ENCODE measurements at regions not wholly inside any gene's neighbourhood (a gene's known extent, or its start where the extent isn't known, plus 50 kb on each side); places are given as distances from the start of the nearest gene placed in this dataset.
"Not testable (repeated sequence)": the region's sequence is repeated elsewhere in the genome, so short reads cannot be mapped to it uniquely, and the experiment has no call there.

DNA sequence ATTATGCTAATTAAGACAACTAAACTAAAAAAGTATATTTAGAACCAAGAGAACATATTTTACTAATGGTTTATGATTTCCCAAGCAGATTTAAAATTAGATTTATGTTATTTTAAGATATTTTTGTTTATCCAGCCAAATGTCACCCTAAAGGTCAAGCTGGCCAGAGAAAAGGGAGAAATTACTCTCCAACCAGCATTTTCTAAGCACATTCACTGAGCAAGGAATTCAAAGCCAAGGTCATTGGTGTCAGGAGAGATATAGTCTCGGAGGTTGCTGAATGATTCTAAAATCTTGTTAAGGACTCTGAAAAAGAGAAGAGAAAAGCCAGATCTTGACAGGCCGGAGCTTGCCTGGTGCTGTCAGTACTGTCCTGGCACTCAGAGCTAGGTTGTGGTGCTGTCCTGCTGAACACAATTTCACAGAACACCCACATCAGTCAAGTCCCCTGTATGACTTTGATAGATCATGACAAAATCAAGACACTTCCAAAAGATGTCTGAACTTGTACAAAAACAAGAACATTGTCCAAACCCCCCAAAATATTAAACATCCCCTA is 222.3 kb upstream of the SMLR1 start:
- DNase-seq (ENCODE audit: low read depth, low spot score), result no peak

DNA sequence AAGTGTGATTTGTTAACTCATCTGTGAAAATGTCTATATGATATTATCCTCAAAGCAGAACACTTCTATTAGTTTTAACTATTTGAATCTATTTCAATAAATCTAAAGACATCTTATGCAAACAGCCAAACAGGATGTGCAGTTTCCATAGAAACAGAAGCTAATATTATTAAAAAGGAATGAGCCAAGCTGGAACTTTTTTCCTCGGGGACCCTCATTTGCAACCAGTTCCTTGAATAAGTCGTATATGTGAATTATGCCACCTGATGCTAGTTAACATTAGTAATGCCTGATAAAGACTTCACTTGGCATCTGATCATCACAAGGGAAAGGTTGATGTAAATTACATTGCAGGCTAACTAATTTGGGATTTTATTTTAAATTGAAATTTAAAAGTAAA is 216.9 kb upstream of the SMLR1 start:
- Histone ChIP-seq H3K27ac (no peak overlapping the region), H3K9ac (ENCODE audit: insufficient read length) (no peak overlapping the region), H3K9me3 (ENCODE audit: low read depth, low read length) (no peaks in the 10 kb centered on the region), H3K36me3 (ENCODE audit: insufficient read depth, low read length) (no peaks in the 10 kb centered on the region), H3K4me3 (no peak overlapping the region)
- DNase-seq (ENCODE audit: low read depth, low spot score), result no peak
- TF ChIP-seq FOXP2 (optimal IDR thresholded peaks at IDR 0.05; ENCODE audit: control extremely low read depth, extremely low read length, insufficient read depth) (no peak), POLR2AphosphoS5 (IDR thresholded peaks at IDR 0.05; ENCODE audit: borderline replicate concordance, low read depth, low read length) (no peak), EZH2 (IDR thresholded peaks at IDR 0.05) (no peak)

More for the DNA sequence above, 222.3 kb upstream of the SMLR1 start:
- Histone ChIP-seq H3K9me3 (ENCODE audit: low read depth, low read length) (no peaks in the 10 kb centered on the region), H3K36me3 (ENCODE audit: insufficient read depth, low read length) (no peaks in the 10 kb centered on the region), H3K27ac (no peak overlapping the region), H3K9ac (ENCODE audit: insufficient read length) (no peak overlapping the region), H3K4me3 (no peak overlapping the region)
- TF ChIP-seq EZH2 (IDR thresholded peaks at IDR 0.05) (no peak), FOXP2 (optimal IDR thresholded peaks at IDR 0.05; ENCODE audit: control extremely low read depth, extremely low read length, insufficient read depth) (no peak), POLR2AphosphoS5 (IDR thresholded peaks at IDR 0.05; ENCODE audit: borderline replicate concordance, low read depth, low read length) (no peak)

- Histone ChIP-seq H3K9ac (ENCODE audit: insufficient read length) (no peak overlapping the region), H3K9me3 (ENCODE audit: low read depth, low read length) (no peaks in the 10 kb centered on the region), H3K36me3 (ENCODE audit: insufficient read depth, low read length) (no peaks in the 10 kb centered on the region), H3K4me3 (no peak overlapping the region), H3K27ac (no peak overlapping the region)
- no peak for DNase-seq (ENCODE audit: low read depth, low spot score)
- TF ChIP-seq FOXP2 (optimal IDR thresholded peaks at IDR 0.05; ENCODE audit: control extremely low read depth, extremely low read length, insufficient read depth) (no peak), EZH2 (IDR thresholded peaks at IDR 0.05) (no peak), POLR2AphosphoS5 (IDR thresholded peaks at IDR 0.05; ENCODE audit: borderline replicate concordance, low read depth, low read length) (no peak)
Measured at GRCh38 chr6:130611366-130611765, 215.8 kb upstream of the SMLR1 start.

DNA sequence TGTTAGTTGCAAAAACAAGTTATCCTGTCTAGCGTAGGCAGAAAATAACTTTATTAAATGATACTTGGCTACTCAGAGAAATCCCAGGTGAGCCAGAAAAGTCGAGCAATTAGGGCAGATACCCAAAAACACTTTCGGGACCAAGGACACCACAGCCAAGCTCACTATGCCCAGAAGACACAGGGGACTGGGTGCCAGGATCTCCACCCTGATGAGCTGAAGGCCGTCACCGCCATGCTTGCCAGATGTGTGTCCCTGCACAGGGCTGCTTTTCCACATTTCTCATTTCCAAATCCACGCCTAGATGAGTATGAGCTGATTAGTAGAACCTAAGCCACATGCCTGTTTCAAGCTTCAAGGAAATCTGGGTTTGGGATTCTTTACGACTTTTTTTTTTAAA is 214.0 kb upstream of the SMLR1 start:
- H3K36me3 ChIP-seq (ENCODE audit: insufficient read depth, low read length), result no peaks in the 10 kb centered on the region
- no peak for DNase-seq (ENCODE audit: low read depth, low spot score)
- no peak overlapping the region for H3K27ac ChIP-seq
- H3K9ac ChIP-seq (ENCODE audit: insufficient read length), result no peak overlapping the region
- TF ChIP-seq EZH2 (IDR thresholded peaks at IDR 0.05) (no peak), FOXP2 (optimal IDR thresholded peaks at IDR 0.05; ENCODE audit: control extremely low read depth, extremely low read length, insufficient read depth) (no peak), POLR2AphosphoS5 (IDR thresholded peaks at IDR 0.05; ENCODE audit: borderline replicate concordance, low read depth, low read length) (no peak)
- no peaks in the 10 kb centered on the region for H3K9me3 ChIP-seq (ENCODE audit: low read depth, low read length)
- no peak overlapping the region for H3K4me3 ChIP-seq

DNA sequence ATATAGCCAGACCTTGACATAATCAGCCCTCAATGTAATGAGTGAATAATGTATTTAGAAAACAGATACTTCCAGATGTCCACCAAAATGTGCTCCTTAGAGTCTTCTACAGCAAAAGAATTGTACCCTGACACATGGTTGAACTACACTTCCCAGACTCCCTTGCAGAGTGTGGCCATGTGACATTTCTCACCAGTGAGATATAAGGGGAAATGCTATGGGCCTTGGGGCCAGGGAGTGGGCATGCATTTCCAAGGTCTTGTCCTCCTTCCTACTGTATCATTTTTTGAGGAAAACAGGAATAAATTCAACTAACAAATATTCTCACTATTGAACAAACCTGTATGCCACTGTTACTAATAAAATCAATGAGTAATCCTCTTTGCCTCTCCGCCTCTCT is 211.4 kb upstream of the SMLR1 start:
- Histone ChIP-seq H3K4me3 (no peak overlapping the region), H3K27ac (no peak overlapping the region)

GRCh38 chr6:130617658-130618057 is 209.5 kb upstream of the SMLR1 start:
- no peak overlapping the region for H3K27ac ChIP-seq
- peaks cover 2% of the 10 kb centered on the region; the same call in 1 of the 2 replicates for H3K9me3 ChIP-seq (ENCODE audit: low read depth, low read length)
- TF ChIP-seq POLR2AphosphoS5 (IDR thresholded peaks at IDR 0.05; ENCODE audit: borderline replicate concordance, low read depth, low read length) (no peak), EZH2 (IDR thresholded peaks at IDR 0.05) (no peak), FOXP2 (optimal IDR thresholded peaks at IDR 0.05; ENCODE audit: control extremely low read depth, extremely low read length, insufficient read depth) (no peak)
- H3K9ac ChIP-seq (ENCODE audit: insufficient read length), result no peak overlapping the region
- no peak for DNase-seq (ENCODE audit: low read depth, low spot score)
- no peak overlapping the region for H3K4me3 ChIP-seq
- H3K36me3 ChIP-seq (ENCODE audit: insufficient read depth, low read length), result no peaks in the 10 kb centered on the region

More for the DNA sequence above, 211.4 kb upstream of the SMLR1 start:
- H3K9me3 ChIP-seq (ENCODE audit: low read depth, low read length), result no peaks in the 10 kb centered on the region
- no peaks in the 10 kb centered on the region for H3K36me3 ChIP-seq (ENCODE audit: insufficient read depth, low read length)
- TF ChIP-seq FOXP2 (optimal IDR thresholded peaks at IDR 0.05; ENCODE audit: control extremely low read depth, extremely low read length, insufficient read depth), result no peak
- no peak for TF ChIP-seq EZH2 (IDR thresholded peaks at IDR 0.05)
- TF ChIP-seq POLR2AphosphoS5 (IDR thresholded peaks at IDR 0.05; ENCODE audit: borderline replicate concordance, low read depth, low read length), result no peak
- no peak overlapping the region for H3K9ac ChIP-seq (ENCODE audit: insufficient read length)
- DNase-seq (ENCODE audit: low read depth, low spot score), result no peak

- not testable (repeated sequence) for DNase-seq (ENCODE audit: low read depth, low spot score); H3K9ac ChIP-seq (ENCODE audit: insufficient read length); H3K36me3 ChIP-seq (ENCODE audit: insufficient read depth, low read length); H3K9me3 ChIP-seq (ENCODE audit: low read depth, low read length); H3K27ac ChIP-seq; H3K4me3 ChIP-seq
Measured at GRCh38 chr6:130618806-130619205, 208.4 kb upstream of the SMLR1 start.

DNA sequence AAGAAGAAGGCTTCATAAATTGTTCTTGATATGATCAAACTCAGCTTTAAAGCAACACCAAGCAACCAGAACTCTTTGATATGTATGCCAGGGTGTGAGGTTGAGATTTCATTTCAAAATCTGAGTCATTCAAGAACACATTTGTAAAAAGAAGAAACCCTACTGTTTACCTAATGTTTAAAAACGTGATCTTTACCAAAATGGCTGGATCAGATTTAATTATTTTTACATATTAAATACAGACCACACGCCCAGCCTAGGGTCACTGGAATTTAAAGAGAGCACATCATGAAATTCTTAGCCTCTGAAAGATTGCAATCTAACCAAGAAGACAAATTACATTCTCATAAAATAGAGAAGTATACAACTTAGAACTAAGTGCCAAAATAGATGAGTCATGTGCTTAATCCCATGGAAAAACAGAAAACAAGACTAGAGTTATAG is 206.8 kb upstream of the SMLR1 start:
- H3K9ac ChIP-seq (ENCODE audit: insufficient read length), result no peak overlapping the region
- no peak for TF ChIP-seq FOXP2 (optimal IDR thresholded peaks at IDR 0.05; ENCODE audit: control extremely low read depth, extremely low read length, insufficient read depth)
- TF ChIP-seq EZH2 (IDR thresholded peaks at IDR 0.05), result no peak
- TF ChIP-seq POLR2AphosphoS5 (IDR thresholded peaks at IDR 0.05; ENCODE audit: borderline replicate concordance, low read depth, low read length), result no peak
- no peaks in the 10 kb centered on the region for H3K36me3 ChIP-seq (ENCODE audit: insufficient read depth, low read length)
- no peak for DNase-seq (ENCODE audit: low read depth, low spot score)
- 0 out of 2 replicates have a peak overlapping the region, but pooled peaks have one; percentile 13 for H3K27ac ChIP-seq
- H3K9me3 ChIP-seq (ENCODE audit: low read depth, low read length), result peaks cover 11% of the 10 kb centered on the region; the same call in 1 of the 2 replicates
- H3K4me3 ChIP-seq, result no peak overlapping the region

- H3K9me3 ChIP-seq (ENCODE audit: low read depth, low read length), result peaks cover 11% of the 10 kb centered on the region; the same call in 1 of the 2 replicates
- no peak for DNase-seq (ENCODE audit: low read depth, low spot score)
- no peak overlapping the region for H3K4me3 ChIP-seq
- no peak for TF ChIP-seq EZH2 (IDR thresholded peaks at IDR 0.05)
- no peak for TF ChIP-seq POLR2AphosphoS5 (IDR thresholded peaks at IDR 0.05; ENCODE audit: borderline replicate concordance, low read depth, low read length)
- TF ChIP-seq FOXP2 (optimal IDR thresholded peaks at IDR 0.05; ENCODE audit: control extremely low read depth, extremely low read length, insufficient read depth), result no peak
- peak overlapping the region; percentile 14; the same call in 1 of the 2 replicates for H3K27ac ChIP-seq
- no peak overlapping the region for H3K9ac ChIP-seq (ENCODE audit: insufficient read length)
- H3K36me3 ChIP-seq (ENCODE audit: insufficient read depth, low read length), result no peaks in the 10 kb centered on the region
Measured at GRCh38 chr6:130622142-130622541, 205.1 kb upstream of the SMLR1 start.
